ENCODE measurements at regions not wholly inside any gene's neighbourhood (a gene's known extent, or its start where the extent isn't known, plus 50 kb on each side); places are given as distances from the start of the nearest gene placed in this dataset.

GRCh38 chr10:30724296-30724695 lies 94.7 kb upstream of the LYZL2 start:
- Histone ChIP-seq H3K4me3 (ENCODE audit: low read length in 3 of 3) (no peak overlapping the region), H3K4me1 (ENCODE audit: control insufficient read depth in 2 of 3, insufficient read depth in 2 of 3, low read depth in 1 of 3, low read length in 3 of 3) (no peaks in the 10 kb centered on the region), H3K9me3 (ENCODE audit: control insufficient read depth in 2 of 3, insufficient read depth in 1 of 3, low read length in 3 of 3) (no peaks in the 10 kb centered on the region), H3K9ac (ENCODE audit: low read length in 3 of 3) (no peak overlapping the region), H3K27me3 (ENCODE audit: control insufficient read depth, insufficient read depth, low read length) (no peaks in the 10 kb centered on the region), H3K27ac (ENCODE audit: low read depth in 2 of 2, low read length in 2 of 2) (no peak overlapping the region), H3K36me3 (ENCODE audit: control insufficient read depth in 2 of 3, insufficient read depth in 3 of 3, low read length in 3 of 3) (no peaks in the 10 kb centered on the region)
- no peak for TF ChIP-seq CTCF (IDR thresholded peaks at IDR 0.05; ENCODE audit: borderline replicate concordance, extremely low read depth, insufficient read depth)
- DNase-seq: no peak
- intact Hi-C loops (cut with DNase I): no loop called here
- FAIRE-seq: no peak

- Histone ChIP-seq H3K9me3 (ENCODE audit: control insufficient read depth in 2 of 3, insufficient read depth in 1 of 3, low read length in 3 of 3) (no peaks in the 10 kb centered on the region), H3K27ac (ENCODE audit: low read depth in 2 of 2, low read length in 2 of 2) (no peak overlapping the region), H3K36me3 (ENCODE audit: control insufficient read depth in 2 of 3, insufficient read depth in 3 of 3, low read length in 3 of 3) (no peaks in the 10 kb centered on the region), H3K27me3 (ENCODE audit: control insufficient read depth, insufficient read depth, low read length) (no peaks in the 10 kb centered on the region), H3K4me1 (ENCODE audit: control insufficient read depth in 2 of 3, insufficient read depth in 2 of 3, low read depth in 1 of 3, low read length in 3 of 3) (no peaks in the 10 kb centered on the region), H3K4me3 (ENCODE audit: low read length in 3 of 3) (no peak overlapping the region), H3K9ac (ENCODE audit: low read length in 3 of 3) (no peak overlapping the region)
- DNase-seq (peak in 1 of 5 donors; percentile 11), FAIRE-seq (no peak)
- intact Hi-C loops (cut with DNase I): no loop called here
- TF ChIP-seq CTCF (IDR thresholded peaks at IDR 0.05; ENCODE audit: borderline replicate concordance, extremely low read depth, insufficient read depth): no peak
Measured at GRCh38 chr10:30722956-30723620, 93.5 kb upstream of the LYZL2 start.

GRCh38 chr10:30719832-30720231 lies 90.3 kb upstream of the LYZL2 start:
- DNase-seq: no peak
- FAIRE-seq: no peak
- Histone ChIP-seq H3K9me3 (ENCODE audit: control insufficient read depth in 2 of 3, insufficient read depth in 1 of 3, low read length in 3 of 3) (no peaks in the 10 kb centered on the region), H3K36me3 (ENCODE audit: control insufficient read depth in 2 of 3, insufficient read depth in 3 of 3, low read length in 3 of 3) (no peaks in the 10 kb centered on the region), H3K27me3 (ENCODE audit: control insufficient read depth, insufficient read depth, low read length) (no peaks in the 10 kb centered on the region), H3K4me1 (ENCODE audit: control insufficient read depth in 2 of 3, insufficient read depth in 2 of 3, low read depth in 1 of 3, low read length in 3 of 3) (no peaks in the 10 kb centered on the region), H3K9ac (ENCODE audit: low read length in 3 of 3) (no peak overlapping the region), H3K4me3 (ENCODE audit: low read length in 3 of 3) (no peak overlapping the region), H3K27ac (ENCODE audit: low read depth in 2 of 2, low read length in 2 of 2) (no peak overlapping the region)
- intact Hi-C loops (cut with DNase I): no loop called here
- TF ChIP-seq CTCF (IDR thresholded peaks at IDR 0.05; ENCODE audit: borderline replicate concordance, extremely low read depth, insufficient read depth): no peak

All from kidney (tissue), 13 donors.